ENCODE measurements at regions not wholly inside any gene's neighbourhood (a gene's known extent, or its start where the extent isn't known, plus 50 kb on each side); places are given as distances from the start of the nearest gene placed in this dataset.

GRCh38 chr1:230509281-230509977 lies 83.3 kb upstream of the PGBD5 start:
- CTCF ChIA-PET, result no interaction called here

More at GRCh38 chr1:230509281-230509977, 83.3 kb upstream of the PGBD5 start:
- Histone ChIP-seq H3K9me1 (ENCODE audit: insufficient read depth, low read length) (no peaks in the 10 kb centered on the region), H3K27ac (ENCODE audit: insufficient read depth, low read length) (peak overlapping the region; percentile 45; the same call in 1 of the 2 replicates), H4K5ac (ENCODE audit: low read depth, low read length) (no peak overlapping the region), H2AK9ac (replicated peaks; ENCODE audit: low read depth, low read length, poor library complexity) (no peak overlapping the region), H3K4me2 (ENCODE audit: low read depth, low read length) (no peak overlapping the region; the same call in 1 of the 2 replicates), H2BK120ac (ENCODE audit: low read depth, low read length) (no peak overlapping the region), H2BK5ac (ENCODE audit: low read depth, low read length, poor library complexity, severe bottlenecking) (no peak overlapping the region), H3K9me3 (ENCODE audit: control insufficient read depth, insufficient read depth, low read length) (peaks cover 2% of the 10 kb centered on the region; the same call in 1 of the 2 replicates), H3K14ac (replicated peaks; ENCODE audit: low read depth, low read length) (no peak overlapping the region), H3K9ac (ENCODE audit: low read depth, low read length) (no peak overlapping the region), H4K91ac (ENCODE audit: insufficient read depth, low read depth, low read length) (no peak overlapping the region), H3K4me1 (ENCODE audit: control insufficient read depth, insufficient read depth, low read length) (peaks cover 6% of the 10 kb centered on the region; the same call in 1 of the 2 replicates), H3K18ac (ENCODE audit: low read depth, low read length) (no peak overlapping the region), H3K36me3 (ENCODE audit: control insufficient read depth, insufficient read depth, low read length) (no peaks in the 10 kb centered on the region), H3K4ac (ENCODE audit: low read depth, low read length) (no peak overlapping the region; the same call in 1 of the 2 replicates), H3K27me3 (ENCODE audit: control insufficient read depth, insufficient read depth, low read length) (no peaks in the 10 kb centered on the region), H3K4me3 (ENCODE audit: insufficient read depth, low read depth, low read length) (no peak overlapping the region), H2BK15ac (ENCODE audit: low read depth, low read length) (no peak overlapping the region), H4K8ac (ENCODE audit: low read depth in 2 of 2, low read length in 2 of 2) (no peak overlapping the region), H2AFZ (replicated peaks; ENCODE audit: low read length, poor library complexity) (peak overlapping the region; percentile 10), H4K20me1 (ENCODE audit: insufficient read depth, low read length) (no peaks in the 10 kb centered on the region), H2AK5ac (ENCODE audit: low read depth, low read length) (no peak overlapping the region; the same call in 1 of the 2 replicates), H3K79me1 (ENCODE audit: low read depth in 1 of 2, low read length in 2 of 2) (no peaks in the 10 kb centered on the region), H3K56ac (ENCODE audit: extremely low read depth, insufficient read depth, low read length) (no peak overlapping the region), H3K23ac (ENCODE audit: low read depth, low read length) (no peak overlapping the region), H2BK20ac (ENCODE audit: low read depth, low read length) (no peak overlapping the region)
- WGBS, 2 experiments (ENCODE audit: extremely low coverage in 2 of 2, insufficient read length in 1 of 2), result no CpG with 5 or more reads among the region's 5 CpGs
- ATAC-seq (ENCODE audit: low read depth) (peak; percentile 79), DNase-seq (peak; percentile 82)
- dilution Hi-C loops (cut with HindIII; ENCODE audit: low sequenced_read_pairs, unreplicated experiment), result no loop called here
- POLR2A ChIA-PET (ENCODE audit: unreplicated experiment), result no interaction called here
- in situ Hi-C loops (cut with MboI; ENCODE audit: low sequenced_read_pairs), result no loop called here
- intact Hi-C loops (cut with micrococcal nuclease), result no loop called here
- TF ChIP-seq FOS (IDR thresholded peaks at IDR 0.05; ENCODE audit: low read depth, low read length), result peak; percentile 57; the same call in 1 of the 2 replicates
- no peak for TF ChIP-seq BHLHE40 (IDR thresholded peaks at IDR 0.05; ENCODE audit: low read depth, low read length)
- TF ChIP-seq RAD21 (IDR thresholded peaks at IDR 0.05; ENCODE audit: low read length), result no peak
- no peak for TF ChIP-seq CEBPB (IDR thresholded peaks at IDR 0.05; ENCODE audit: low read depth, low read length)
- TF ChIP-seq MXI1 (IDR thresholded peaks at IDR 0.05; ENCODE audit: borderline replicate concordance, low read depth, low read length), result no peak
- no peak for TF ChIP-seq ELK1 (IDR thresholded peaks at IDR 0.05; ENCODE audit: borderline replicate concordance, low read depth, low read length)
- TF ChIP-seq MAZ (IDR thresholded peaks at IDR 0.05; ENCODE audit: borderline replicate concordance, low read depth, low read length), result no peak
- no TSS peak for BruUV-seq (replicated peaks)
